Mesothelial cell of epicardium (in vitro differentiated cells): ENCODE measurements at regions not wholly inside any gene's neighbourhood (a gene's known extent, or its start where the extent isn't known, plus 50 kb on each side); places are given as distances from the start of the nearest gene placed in this dataset.

Experiments used
- DNase-seq, 2 experiments: peaks; one replicate each; pipeline ENCODE4 v3.0.0; 2021; ENCODE audit warnings: low spot score in 2 of 2; ENCODE audit not compliant: unreplicated experiment in 2 of 2
- H3K27ac Mint-ChIP-seq: 2 replicates; pipeline ENCODE4 v1.8.0; 2021; ENCODE audit warnings: mixed read lengths
- H3K27me3 Mint-ChIP-seq: 2 replicates; pipeline ENCODE4 v1.8.0; 2021; ENCODE audit warnings: low read depth, mixed read lengths
- H3K36me3 Mint-ChIP-seq: 2 replicates; pipeline ENCODE4 v1.8.0; 2021; ENCODE audit warnings: mixed read lengths
- H3K4me1 Mint-ChIP-seq: 2 replicates; pipeline ENCODE4 v1.8.0; 2021; ENCODE audit warnings: mixed read lengths
- H3K4me3 Mint-ChIP-seq: 2 replicates; pipeline ENCODE4 v1.8.0; 2021; ENCODE audit warnings: mild to moderate bottlenecking, moderate library complexity, mixed read lengths
- H3K9me3 Mint-ChIP-seq: 2 replicates; pipeline ENCODE4 v1.8.0; 2021; ENCODE audit warnings: mixed read lengths
- CTCF ChIP-seq: fragments of 200-600 bp; sonication (generic); IDR thresholded peaks from one replicate; pipeline ENCODE4 v1.5.0; 2021; ENCODE audit warnings: antibody characterized with exemption; ENCODE audit not compliant: unreplicated experiment

GRCh38 chr9:107816561-107817021 lies 327.0 kb upstream of the KLF4 start:
- no peak for TF ChIP-seq CTCF
- no peak for DNase-seq
- Mint-ChIP-seq H3K27me3 (peaks cover 3% of the 10 kb centered on the region), H3K4me3 (no peak overlapping the region), H3K36me3 (no peaks in the 10 kb centered on the region), H3K4me1 (no peaks in the 10 kb centered on the region), H3K27ac (no peak overlapping the region), H3K9me3 (no peaks in the 10 kb centered on the region)

GRCh38 chr9:107815782-107816560 lies 326.4 kb upstream of the KLF4 start:
- Mint-ChIP-seq H3K9me3 (no peaks in the 10 kb centered on the region), H3K27ac (no peak overlapping the region), H3K4me1 (no peaks in the 10 kb centered on the region), H3K4me3 (no peak overlapping the region), H3K36me3 (no peaks in the 10 kb centered on the region), H3K27me3 (peaks cover 5% of the 10 kb centered on the region)
- no peak for DNase-seq
- TF ChIP-seq CTCF, result no peak

- H3K27me3 Mint-ChIP-seq, result peaks cover 17% of the 10 kb centered on the region
- no peaks in the 10 kb centered on the region for H3K36me3 Mint-ChIP-seq
- H3K27ac Mint-ChIP-seq, result no peak overlapping the region
- H3K9me3 Mint-ChIP-seq, result no peaks in the 10 kb centered on the region
- TF ChIP-seq CTCF, result no peak
- no peak for DNase-seq
- H3K4me1 Mint-ChIP-seq, result no peaks in the 10 kb centered on the region
- no peak overlapping the region for H3K4me3 Mint-ChIP-seq
These were observed 323.7 kb upstream of the KLF4 start for GRCh38 chr9:107813287-107813686.

- no peak overlapping the region for H3K4me3 Mint-ChIP-seq
- no peak for TF ChIP-seq CTCF
- H3K27me3 Mint-ChIP-seq, result peaks cover 26% of the 10 kb centered on the region
- H3K9me3 Mint-ChIP-seq, result no peaks in the 10 kb centered on the region
- no peak overlapping the region for H3K27ac Mint-ChIP-seq
- no peaks in the 10 kb centered on the region for H3K4me1 Mint-ChIP-seq
- no peak for DNase-seq
- H3K36me3 Mint-ChIP-seq, result no peaks in the 10 kb centered on the region
These were observed 320.9 kb upstream of the KLF4 start for GRCh38 chr9:107810461-107810961.

- H3K9me3 Mint-ChIP-seq, result no peaks in the 10 kb centered on the region
- no peaks in the 10 kb centered on the region for H3K4me1 Mint-ChIP-seq
- no peak for TF ChIP-seq CTCF
- no peak overlapping the region for H3K4me3 Mint-ChIP-seq
- H3K36me3 Mint-ChIP-seq, result no peaks in the 10 kb centered on the region
- peaks cover 27% of the 10 kb centered on the region for H3K27me3 Mint-ChIP-seq
- no peak overlapping the region for H3K27ac Mint-ChIP-seq
- DNase-seq, result no peak
These were observed 320.4 kb upstream of the KLF4 start for GRCh38 chr9:107809871-107810460.
